Lower lobe of right lung (tissue), 2 donors: ENCODE measurements at regions not wholly inside any gene's neighbourhood (a gene's known extent, or its start where the extent isn't known, plus 50 kb on each side); places are given as distances from the start of the nearest gene placed in this dataset.

ENCODE experiments used
- ATAC-seq, 2 donors: fragments of 200-7000 bp; cut with Tn5 transposase; one replicate each; pipeline ENCODE4 v1.9.1; 2020 to 2022; ENCODE audit warnings: mild to moderate bottlenecking in 2 of 2, moderate library complexity in 2 of 2
- DNase-seq: peaks from one replicate; pipeline ENCODE4 v3.0.0-alpha.2; 2020
- H3K27ac ChIP-seq: fragments of 200-600 bp; one replicate; pipeline ENCODE4 v1.8.0; 2022
- H3K27me3 ChIP-seq: fragments of 200-600 bp; one replicate; pipeline ENCODE4 v1.8.0; 2022; ENCODE audit warnings: low read depth
- H3K36me3 ChIP-seq: fragments of 200-600 bp; one replicate; pipeline ENCODE4 v1.8.0; 2022; ENCODE audit warnings: mild to moderate bottlenecking
- H3K4me1 ChIP-seq: fragments of 200-600 bp; one replicate; pipeline ENCODE4 v1.8.0; 2022
- H3K4me3 ChIP-seq: fragments of 200-600 bp; one replicate; pipeline ENCODE4 v1.8.0; 2022; ENCODE audit warnings: mild to moderate bottlenecking
- H3K9me3 ChIP-seq: fragments of 200-600 bp; one replicate; pipeline ENCODE4 v1.8.0; 2022
- intact Hi-C: fragments of 100-400 bp; cut with DNase I; formaldehyde crosslinking; loops from one replicate; pipeline ENCODE4 v1.11.0; 2022
- TF ChIP-seq, protein P1 (sequence below): fragments of 200-600 bp; IDR thresholded peaks from one replicate; pipeline ENCODE4 v1.8.0; 2022; ENCODE audit warnings: antibody characterized with exemption, mild to moderate bottlenecking
- donor health status: DM: no; HTN: yes; CAD: no; lungs with severe emphysema.

- DNase-seq (no peak), ATAC-seq (peak in 1 of 2 donors; percentile 33)
- intact Hi-C loops: no loop called here
- no peak overlapping the region for H3K4me3 ChIP-seq
- H3K27me3 ChIP-seq: no peaks in the 10 kb centered on the region
- H3K27ac ChIP-seq: no peak overlapping the region
- no peaks in the 10 kb centered on the region for H3K9me3 ChIP-seq
- no peaks in the 10 kb centered on the region for H3K36me3 ChIP-seq
- TF ChIP-seq, protein P1, sequence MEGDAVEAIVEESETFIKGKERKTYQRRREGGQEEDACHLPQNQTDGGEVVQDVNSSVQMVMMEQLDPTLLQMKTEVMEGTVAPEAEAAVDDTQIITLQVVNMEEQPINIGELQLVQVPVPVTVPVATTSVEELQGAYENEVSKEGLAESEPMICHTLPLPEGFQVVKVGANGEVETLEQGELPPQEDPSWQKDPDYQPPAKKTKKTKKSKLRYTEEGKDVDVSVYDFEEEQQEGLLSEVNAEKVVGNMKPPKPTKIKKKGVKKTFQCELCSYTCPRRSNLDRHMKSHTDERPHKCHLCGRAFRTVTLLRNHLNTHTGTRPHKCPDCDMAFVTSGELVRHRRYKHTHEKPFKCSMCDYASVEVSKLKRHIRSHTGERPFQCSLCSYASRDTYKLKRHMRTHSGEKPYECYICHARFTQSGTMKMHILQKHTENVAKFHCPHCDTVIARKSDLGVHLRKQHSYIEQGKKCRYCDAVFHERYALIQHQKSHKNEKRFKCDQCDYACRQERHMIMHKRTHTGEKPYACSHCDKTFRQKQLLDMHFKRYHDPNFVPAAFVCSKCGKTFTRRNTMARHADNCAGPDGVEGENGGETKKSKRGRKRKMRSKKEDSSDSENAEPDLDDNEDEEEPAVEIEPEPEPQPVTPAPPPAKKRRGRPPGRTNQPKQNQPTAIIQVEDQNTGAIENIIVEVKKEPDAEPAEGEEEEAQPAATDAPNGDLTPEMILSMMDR: no peak
- H3K4me1 ChIP-seq: peaks cover 6% of the 10 kb centered on the region
These were observed 295.2 kb downstream of the NUAK1 start for GRCh38 chr12:105843561-105843960.

DNA sequence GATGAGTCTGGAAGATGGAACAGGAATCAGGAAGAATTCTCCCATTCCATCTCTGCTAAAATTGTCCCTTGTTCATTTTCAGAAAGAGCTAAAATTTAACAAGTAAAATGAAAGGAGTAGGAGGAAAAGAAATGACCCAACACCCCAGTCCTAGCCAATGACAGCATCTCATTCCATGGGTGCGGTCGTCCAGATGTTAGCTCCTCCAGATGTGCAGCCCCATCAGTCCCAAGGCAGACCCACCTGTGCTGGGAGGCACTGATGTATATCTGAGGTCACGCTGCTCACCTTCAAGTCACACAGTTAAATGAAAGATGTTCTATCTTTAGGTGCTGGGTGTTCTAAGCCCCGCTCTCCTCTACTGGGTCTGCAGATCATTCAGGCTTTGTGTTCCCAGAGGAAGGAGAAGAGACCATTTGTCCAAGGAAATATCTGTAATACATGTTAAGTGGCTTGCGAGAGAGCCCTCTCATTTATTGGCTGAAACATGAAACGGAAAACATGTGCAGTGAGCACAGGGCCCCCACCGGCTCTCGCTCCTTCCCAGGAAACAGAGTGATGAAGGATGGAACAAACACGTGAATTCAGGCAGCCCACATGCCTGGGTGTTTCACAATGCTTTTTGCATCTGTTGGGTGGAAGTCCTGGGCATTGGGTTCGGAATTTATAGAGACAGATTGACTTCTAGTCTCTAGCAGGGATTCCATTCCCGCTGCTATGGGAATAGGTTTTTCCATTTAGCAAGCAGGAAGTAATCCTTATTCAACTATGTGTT, 294.6 kb downstream of the NUAK1 start:
- no peaks in the 10 kb centered on the region for H3K36me3 ChIP-seq
- TF ChIP-seq, protein P1: no peak
- no peaks in the 10 kb centered on the region for H3K9me3 ChIP-seq
- H3K27ac ChIP-seq: peak overlapping the region; percentile 28
- no peaks in the 10 kb centered on the region for H3K27me3 ChIP-seq
- H3K4me3 ChIP-seq: no peak overlapping the region
- intact Hi-C loops: no loop called here
- DNase-seq (no peak), ATAC-seq (peak; percentile 33 to 44)
- peaks cover 6% of the 10 kb centered on the region for H3K4me1 ChIP-seq

DNA sequence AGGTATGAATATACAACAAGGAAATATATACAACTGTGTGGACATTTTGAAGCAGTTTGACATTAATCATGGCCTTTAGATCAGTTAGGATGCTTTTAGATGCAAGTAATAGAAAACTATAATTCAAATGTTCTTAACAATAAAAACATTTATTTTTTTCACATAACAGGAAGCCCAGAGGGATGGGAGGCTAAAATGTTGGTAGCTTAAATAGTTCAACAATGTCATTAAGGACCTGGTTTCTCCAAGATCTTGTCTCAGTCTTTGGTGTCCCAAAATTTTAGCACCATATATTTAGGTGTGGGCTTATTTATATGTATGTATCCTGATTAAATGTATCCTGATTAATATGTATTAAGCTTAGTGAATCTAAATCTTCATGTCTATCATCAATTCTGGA, 292.4 kb downstream of the NUAK1 start:
- intact Hi-C loops: no loop called here
- TF ChIP-seq, protein P1: no peak
- Histone ChIP-seq H3K9me3 (no peaks in the 10 kb centered on the region), H3K27ac (no peak overlapping the region), H3K4me3 (no peak overlapping the region), H3K4me1 (peaks cover 6% of the 10 kb centered on the region), H3K36me3 (no peaks in the 10 kb centered on the region), H3K27me3 (no peaks in the 10 kb centered on the region)
- no peak for ATAC-seq
- DNase-seq: no peak

DNA sequence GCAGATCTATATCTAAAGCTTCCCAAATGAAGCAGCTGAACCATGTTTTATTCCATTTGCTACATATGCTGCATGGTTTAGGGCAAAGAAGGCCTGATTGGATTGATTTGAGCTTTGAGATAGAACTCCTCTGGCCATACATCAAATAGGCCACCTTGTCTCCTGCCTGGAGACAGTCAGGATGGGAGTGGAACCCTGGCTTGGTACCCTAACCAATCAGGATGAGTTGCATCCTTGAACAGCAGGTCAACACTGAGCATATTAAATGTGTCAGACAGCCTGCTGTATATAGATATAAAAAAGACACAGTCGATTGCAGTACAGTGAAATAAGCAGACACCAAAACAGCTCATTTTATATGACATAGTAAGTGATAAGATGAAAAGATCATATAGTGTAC, 291.7 kb downstream of the NUAK1 start:
- peaks cover 6% of the 10 kb centered on the region for H3K4me1 ChIP-seq
- intact Hi-C loops: no loop called here
- no peak overlapping the region for H3K27ac ChIP-seq
- no peak for DNase-seq
- no peaks in the 10 kb centered on the region for H3K36me3 ChIP-seq
- no peak overlapping the region for H3K4me3 ChIP-seq
- TF ChIP-seq, protein P1: no peak
- H3K27me3 ChIP-seq: no peaks in the 10 kb centered on the region
- H3K9me3 ChIP-seq: no peaks in the 10 kb centered on the region
- no peak for ATAC-seq

DNA sequence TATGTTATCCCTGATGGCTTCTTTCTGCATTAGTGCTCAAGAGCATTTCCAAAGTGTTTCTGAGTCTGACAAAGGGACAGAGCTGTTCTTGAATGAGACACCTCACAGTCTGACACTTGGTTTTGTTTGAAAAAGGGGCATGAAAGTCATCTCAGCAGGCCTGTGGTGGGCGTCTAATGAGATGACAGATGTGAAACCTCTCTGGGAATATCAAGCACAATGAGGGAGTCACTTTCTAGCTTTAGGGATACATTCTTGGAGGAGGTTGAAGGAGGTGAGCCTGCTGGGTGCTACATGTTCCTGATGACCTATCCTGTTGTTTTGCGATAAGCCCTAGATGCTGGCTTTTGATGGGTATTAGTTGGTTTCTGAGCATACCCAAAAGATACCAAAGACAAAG, 290.5 kb downstream of the NUAK1 start:
- DNase-seq: no peak
- H3K4me1 ChIP-seq: peaks cover 14% of the 10 kb centered on the region
- ATAC-seq: no peak
- no peak overlapping the region for H3K27ac ChIP-seq
- no peaks in the 10 kb centered on the region for H3K9me3 ChIP-seq
- H3K27me3 ChIP-seq: no peaks in the 10 kb centered on the region
- H3K4me3 ChIP-seq: no peak overlapping the region
- intact Hi-C loops: no loop called here
- TF ChIP-seq, protein P1: no peak
- no peaks in the 10 kb centered on the region for H3K36me3 ChIP-seq
